ENCODE measurements at regions not wholly inside any gene's neighbourhood (a gene's known extent, or its start where the extent isn't known, plus 50 kb on each side); places are given as distances from the start of the nearest gene placed in this dataset.

DNA sequence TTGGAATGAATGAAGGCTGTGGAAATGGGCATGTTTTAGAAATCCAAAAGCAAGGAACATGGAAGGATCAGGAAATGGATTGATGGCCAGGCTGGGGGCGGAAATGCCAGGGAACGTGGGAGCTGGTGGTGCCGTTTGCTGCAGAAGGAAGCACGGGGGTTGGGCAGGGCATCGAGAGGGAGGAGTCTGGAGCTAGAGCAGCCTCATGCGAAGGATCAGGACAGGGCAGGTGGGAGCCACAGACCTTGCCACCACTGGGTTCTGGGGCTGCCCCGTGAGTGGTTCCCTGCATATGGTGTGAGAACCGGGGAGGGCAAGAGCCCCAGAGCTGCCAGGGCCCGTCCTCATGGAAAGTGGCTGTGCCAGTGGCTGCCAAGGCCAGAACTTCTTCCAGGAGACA is 193.8 kb upstream of the ZNF32 start:
- TF ChIP-seq CTCF (IDR thresholded peaks at IDR 0.05 in 2 of 3, conservative IDR thresholded peaks at IDR 0.05 in 1 of 3; ENCODE audit: borderline replicate concordance in 1 of 3, insufficient read depth in 1 of 3, low read depth in 2 of 3, low read length in 2 of 3) (no peak), SRF (IDR thresholded peaks at IDR 0.05; ENCODE audit: low read depth) (no peak), SP1 (IDR thresholded peaks at IDR 0.05; ENCODE audit: low read depth) (no peak)

Measured in HCT116 (cell line).